Esophagus muscularis mucosa (tissue), 4 donors: ENCODE measurements at regions not wholly inside any gene's neighbourhood (a gene's known extent, or its start where the extent isn't known, plus 50 kb on each side); places are given as distances from the start of the nearest gene placed in this dataset.

ENCODE experiments used
- DNase-seq: peaks from one replicate; pipeline ENCODE4 v3.0.0-alpha.2; 2017; ENCODE audit errors: extremely low spot score
- H3K27ac ChIP-seq, 4 donors: fragments of 200-600 bp; sonication (generic); replicated peaks in 1 of 4; 1 replicate in 3 of 4; 2 replicates in 1 of 4; pipeline ENCODE4 v1.5.1; 2016 to 2019; ENCODE audit warnings: mild to moderate bottlenecking in 1 of 4
- H3K27me3 ChIP-seq, 4 donors: fragments of 200-600 bp; sonication (generic); one replicate each; pipeline versions ENCODE4 v1.5.1 to v1.6.0; 2016 to 2019
- H3K36me3 ChIP-seq, 4 donors: fragments of 200-600 bp; sonication (generic); one replicate each; pipeline ENCODE4 v1.5.1; 2016 to 2019
- H3K4me1 ChIP-seq, 4 donors: fragments of 200-600 bp; sonication (generic); one replicate each; pipeline ENCODE4 v1.5.1; 2016 to 2019
- H3K4me3 ChIP-seq, 4 donors: fragments of 200-600 bp; sonication (generic); 1 replicate in 2 of 4; 2 replicates in 2 of 4; pipeline ENCODE4 v1.5.1; 2016 to 2019; ENCODE audit warnings: mild to moderate bottlenecking in 4 of 4, moderate library complexity in 1 of 4
- H3K9me3 ChIP-seq, 4 donors: fragments of 200-600 bp; sonication (generic); 1 replicate in 3 of 4; 2 replicates in 1 of 4; pipeline ENCODE4 v1.5.1; 2016 to 2019
- EP300 ChIP-seq: sonication (generic); formaldehyde crosslinking; IDR thresholded peaks from one replicate; pipeline ENCODE4 v1.6.1; 2017; ENCODE audit warnings: antibody characterized with exemption
- POLR2A ChIP-seq: fragments of 450-650 bp; IDR thresholded peaks from one replicate; pipeline ENCODE4 v1.6.1; 2017; ENCODE audit warnings: antibody characterized with exemption, moderate library complexity, mild to moderate bottlenecking, low read depth
- POLR2AphosphoS5 ChIP-seq, 2 donors: sonication (generic); formaldehyde crosslinking; IDR thresholded peaks; one replicate each; pipeline ENCODE4 v1.6.1; 2017; ENCODE audit warnings: antibody characterized with exemption in 2 of 2
- WGBS: methylation state at CpG from one replicate; pipeline ENCODE4 v1.1.5; 2018; 5-methylcytosine and 5-hydroxymethylcytosine counted together
- intact Hi-C: fragments of 100-400 bp; cut with DNase I; formaldehyde crosslinking; loops from one replicate; pipeline ENCODE4 v1.15.1; 2023
- TF ChIP-seq, protein P1 (sequence below), 3 experiments: fragments of 200-600 bp in 2 of 3; fragments of 450-650 bp in 1 of 3; sonication (generic) in 2 of 3; IDR thresholded peaks; one replicate each; pipeline ENCODE4 v1.5.1; 2017 to 2019; ENCODE audit warnings: antibody characterized with exemption in 3 of 3, mild to moderate bottlenecking in 2 of 3, moderate library complexity in 1 of 3

- no peak overlapping the region for H3K27ac ChIP-seq
- H3K4me3 ChIP-seq = no peak overlapping the region
- H3K9me3 ChIP-seq = peaks cover 0 to 3% (median 0%) of the 10 kb centered on the region in 4 donors
- intact Hi-C loops = no loop called here
- DNase-seq = no peak
- TF ChIP-seq, protein P1, sequence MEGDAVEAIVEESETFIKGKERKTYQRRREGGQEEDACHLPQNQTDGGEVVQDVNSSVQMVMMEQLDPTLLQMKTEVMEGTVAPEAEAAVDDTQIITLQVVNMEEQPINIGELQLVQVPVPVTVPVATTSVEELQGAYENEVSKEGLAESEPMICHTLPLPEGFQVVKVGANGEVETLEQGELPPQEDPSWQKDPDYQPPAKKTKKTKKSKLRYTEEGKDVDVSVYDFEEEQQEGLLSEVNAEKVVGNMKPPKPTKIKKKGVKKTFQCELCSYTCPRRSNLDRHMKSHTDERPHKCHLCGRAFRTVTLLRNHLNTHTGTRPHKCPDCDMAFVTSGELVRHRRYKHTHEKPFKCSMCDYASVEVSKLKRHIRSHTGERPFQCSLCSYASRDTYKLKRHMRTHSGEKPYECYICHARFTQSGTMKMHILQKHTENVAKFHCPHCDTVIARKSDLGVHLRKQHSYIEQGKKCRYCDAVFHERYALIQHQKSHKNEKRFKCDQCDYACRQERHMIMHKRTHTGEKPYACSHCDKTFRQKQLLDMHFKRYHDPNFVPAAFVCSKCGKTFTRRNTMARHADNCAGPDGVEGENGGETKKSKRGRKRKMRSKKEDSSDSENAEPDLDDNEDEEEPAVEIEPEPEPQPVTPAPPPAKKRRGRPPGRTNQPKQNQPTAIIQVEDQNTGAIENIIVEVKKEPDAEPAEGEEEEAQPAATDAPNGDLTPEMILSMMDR (IDR thresholded peaks at IDR 0.05) = no peak
- TF ChIP-seq EP300 (no peak), POLR2AphosphoS5 (IDR thresholded peaks at IDR 0.05) (no peak), POLR2A (no peak)
- no peaks in the 10 kb centered on the region for H3K36me3 ChIP-seq
- no peaks in the 10 kb centered on the region for H3K4me1 ChIP-seq
- 87% methylated on average over 6 of the region's 6 CpGs for WGBS
- H3K27me3 ChIP-seq = no peaks in the 10 kb centered on the region
Observed at GRCh38 chr4:97262769-97263168, 880.5 kb downstream of the STPG2 start.

DNA sequence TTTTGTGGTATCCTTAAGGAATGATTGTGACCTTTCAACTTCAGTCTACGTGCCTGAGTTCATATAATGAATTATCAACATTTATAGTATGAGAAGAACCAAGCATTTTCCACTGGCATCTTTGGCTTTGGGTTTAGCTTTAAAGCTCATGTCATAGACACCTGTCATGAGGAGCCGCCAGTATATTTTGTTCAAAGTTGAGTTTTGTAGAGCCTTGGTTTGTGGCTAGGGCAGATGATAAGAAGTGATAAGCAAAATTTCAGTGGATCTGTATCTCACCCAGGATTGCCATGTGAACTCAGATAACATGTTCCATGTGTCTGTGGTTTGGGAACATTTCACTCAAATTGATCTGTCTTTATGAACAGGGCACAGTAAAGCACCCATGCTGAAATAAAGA, 873.2 kb downstream of the STPG2 start:
- Histone ChIP-seq H3K36me3 (no peaks in the 10 kb centered on the region), H3K9me3 (no peaks in the 10 kb centered on the region), H3K4me3 (no peak overlapping the region), H3K4me1 (no peaks in the 10 kb centered on the region), H3K27me3 (no peaks in the 10 kb centered on the region), H3K27ac (no peak overlapping the region)
- TF ChIP-seq, protein P1 (IDR thresholded peaks at IDR 0.05) = no peak
- TF ChIP-seq POLR2AphosphoS5 (IDR thresholded peaks at IDR 0.05) (no peak), EP300 (no peak), POLR2A (no peak)
- intact Hi-C loops = no loop called here
- no peak for DNase-seq
- 79% methylated on average over 2 of the region's 2 CpGs for WGBS

- 52% methylated on average over 3 of the region's 3 CpGs for WGBS
- DNase-seq = no peak
- TF ChIP-seq POLR2A (no peak), EP300 (no peak), POLR2AphosphoS5 (IDR thresholded peaks at IDR 0.05) (no peak)
- TF ChIP-seq, protein P1 (IDR thresholded peaks at IDR 0.05) = no peak
Observed at GRCh38 chr4:97279391-97279790, 863.9 kb downstream of the STPG2 start.

GRCh38 chr4:97300561-97300960, 842.7 kb downstream of the STPG2 start:
- H3K36me3 ChIP-seq = no peaks in the 10 kb centered on the region
- no peak overlapping the region for H3K27ac ChIP-seq
- DNase-seq = no peak
- no peak overlapping the region for H3K4me3 ChIP-seq
- 69% methylated on average over 2 of the region's 2 CpGs for WGBS
- no peaks in the 10 kb centered on the region for H3K4me1 ChIP-seq
- peaks cover 0 to 17% (median 7%) of the 10 kb centered on the region in 4 donors for H3K9me3 ChIP-seq
- TF ChIP-seq EP300 (no peak), POLR2AphosphoS5 (IDR thresholded peaks at IDR 0.05) (no peak), POLR2A (no peak)
- TF ChIP-seq, protein P1 (IDR thresholded peaks at IDR 0.05) = no peak
- H3K27me3 ChIP-seq = no peaks in the 10 kb centered on the region
- intact Hi-C loops = no loop called here

More at GRCh38 chr4:97279391-97279790, 863.9 kb downstream of the STPG2 start:
- no peaks in the 10 kb centered on the region for H3K36me3 ChIP-seq
- H3K27ac ChIP-seq = no peak overlapping the region
- peaks cover 0 to 10% (median 1%) of the 10 kb centered on the region in 4 donors for H3K9me3 ChIP-seq
- H3K27me3 ChIP-seq = no peaks in the 10 kb centered on the region
- H3K4me1 ChIP-seq = no peaks in the 10 kb centered on the region
- no peak overlapping the region for H3K4me3 ChIP-seq
- intact Hi-C loops = no loop called here

DNA sequence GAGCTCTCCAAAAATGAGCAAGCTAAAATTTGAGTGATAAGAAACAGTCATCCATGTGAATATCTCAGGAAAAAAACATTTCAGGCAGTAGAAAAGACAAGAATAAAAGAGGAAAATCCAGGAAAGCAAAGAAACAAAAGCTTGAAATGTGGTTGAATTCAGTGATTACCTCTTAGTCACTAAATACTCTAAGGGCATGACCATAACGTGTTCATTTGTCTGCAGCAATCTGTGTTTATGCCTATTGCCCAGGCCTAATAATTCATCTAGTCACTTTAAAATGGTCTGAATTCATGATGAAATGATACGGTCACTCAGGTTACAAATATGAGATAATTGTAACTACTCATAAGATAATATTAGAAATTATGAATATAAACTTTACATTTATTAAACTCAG, 837.9 kb downstream of the STPG2 start:
- intact Hi-C loops = no loop called here
- no peak for TF ChIP-seq POLR2AphosphoS5 (IDR thresholded peaks at IDR 0.05)
- no peak for TF ChIP-seq EP300
- TF ChIP-seq POLR2A = no peak
- TF ChIP-seq, protein P1 (IDR thresholded peaks at IDR 0.05) = no peak
- 68% methylated on average over 2 of the region's 2 CpGs for WGBS

More for the DNA sequence above, 837.9 kb downstream of the STPG2 start:
- Histone ChIP-seq H3K4me1 (no peaks in the 10 kb centered on the region), H3K27me3 (no peaks in the 10 kb centered on the region), H3K9me3 (peaks cover 0 to 16% (median 6%) of the 10 kb centered on the region in 4 donors), H3K36me3 (no peaks in the 10 kb centered on the region), H3K27ac (no peak overlapping the region), H3K4me3 (no peak overlapping the region)
- no peak for DNase-seq
